GM21619 (cell line): ENCODE measurements at regions not wholly inside any gene's neighbourhood (a gene's known extent, or its start where the extent isn't known, plus 50 kb on each side); places are given as distances from the start of the nearest gene placed in this dataset.
A peak's percentile ranks its signal among the peaks of the same experiment; 100 is the strongest.
"Not testable (repeated sequence)": the region's sequence is repeated elsewhere in the genome, so short reads cannot be mapped to it uniquely, and the experiment has no call there.

Experiments used
- ATAC-seq: cut with Tn5 transposase; IDR thresholded peaks from one replicate; pipeline ENCODE4 v1.9.1; 2021; ENCODE audit not compliant: unreplicated experiment

DNA sequence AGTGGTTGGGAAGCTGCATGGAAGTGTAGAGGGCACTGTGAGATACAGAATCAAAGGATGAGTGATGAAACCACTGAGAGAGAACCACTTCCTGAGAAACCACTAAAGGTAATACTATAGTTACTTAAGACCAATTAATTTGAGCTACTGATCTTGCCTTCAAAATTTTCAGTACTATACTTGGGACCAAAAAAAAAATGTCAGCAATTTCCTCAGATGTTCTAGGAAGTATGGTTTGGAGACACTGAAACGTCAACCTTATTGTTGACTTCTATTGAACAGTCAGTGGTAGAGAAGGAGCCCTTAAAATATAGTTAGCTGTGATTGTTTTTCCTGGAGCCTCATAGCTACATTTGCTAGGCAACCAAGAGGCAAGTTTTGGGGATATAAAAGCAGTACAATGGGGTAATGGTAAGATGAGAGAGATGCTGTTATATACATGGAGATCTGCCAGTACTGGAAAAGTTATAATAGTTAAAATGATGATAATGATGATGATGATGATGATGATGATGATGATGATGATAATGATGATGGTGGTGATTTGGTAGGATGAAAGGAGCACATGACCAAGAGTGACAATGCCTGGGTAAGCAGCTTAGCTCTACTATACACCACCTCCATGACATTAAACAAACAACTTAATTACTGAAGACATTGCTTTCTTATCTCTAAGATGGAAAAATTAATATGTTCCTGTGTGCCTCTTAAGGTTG, 300.9 kb upstream of the G2E3 start:
- no peak for ATAC-seq

DNA sequence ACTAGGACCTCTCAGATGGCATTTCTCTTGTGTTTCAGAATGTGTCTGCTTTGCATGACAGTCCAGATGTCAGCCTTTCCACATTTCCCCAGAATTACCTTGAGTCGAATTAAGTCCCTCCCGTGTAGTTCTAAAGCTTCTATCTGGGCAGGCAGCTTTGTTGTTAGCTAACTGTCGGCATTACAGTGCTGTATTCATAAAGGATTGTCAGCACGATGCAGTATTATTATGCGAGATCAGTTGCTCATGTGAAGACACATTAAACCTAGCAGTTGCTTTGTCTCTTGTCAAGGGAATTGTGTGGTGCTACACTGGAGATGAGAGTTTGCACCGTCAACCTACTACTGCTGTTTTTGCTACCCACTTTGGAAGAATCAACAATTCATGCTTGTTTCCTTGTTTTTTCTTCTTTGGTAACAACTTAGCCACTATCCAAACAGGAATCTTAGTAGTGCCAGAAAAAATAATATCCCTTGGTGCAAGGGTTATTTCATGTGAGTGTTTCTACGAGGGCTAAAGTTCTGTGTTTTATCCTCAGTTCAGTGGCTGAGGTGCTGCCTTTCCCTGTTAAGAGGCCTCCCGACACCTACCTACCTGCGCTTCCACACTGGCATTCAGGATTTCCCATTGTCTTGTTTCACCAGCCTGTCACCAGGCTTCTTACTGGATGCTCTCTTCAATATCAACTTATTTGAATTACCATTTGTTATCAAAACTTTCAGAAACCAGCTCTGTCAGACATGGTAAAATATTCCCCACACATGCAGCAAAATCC, 297.9 kb upstream of the G2E3 start:
- ATAC-seq: no peak

DNA sequence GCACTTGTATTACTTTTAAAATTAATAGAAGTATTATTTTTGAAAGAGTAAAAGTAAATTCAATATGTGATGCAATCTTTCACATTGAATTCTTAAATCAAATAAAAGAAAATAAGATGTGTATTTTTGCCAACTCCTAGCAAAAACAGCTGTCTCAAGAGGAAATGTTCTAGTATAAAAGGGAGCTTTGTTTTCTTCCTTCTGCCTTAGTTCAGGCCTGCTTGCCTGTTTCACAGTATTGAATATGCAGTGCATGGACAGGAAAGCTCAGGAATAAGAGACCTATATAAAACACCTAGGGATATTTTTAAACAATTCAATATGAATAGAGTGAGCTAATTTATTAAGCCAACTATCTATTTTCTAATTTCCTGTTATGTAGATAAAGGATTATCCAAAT, 294.8 kb upstream of the G2E3 start:
- ATAC-seq: no peak

DNA sequence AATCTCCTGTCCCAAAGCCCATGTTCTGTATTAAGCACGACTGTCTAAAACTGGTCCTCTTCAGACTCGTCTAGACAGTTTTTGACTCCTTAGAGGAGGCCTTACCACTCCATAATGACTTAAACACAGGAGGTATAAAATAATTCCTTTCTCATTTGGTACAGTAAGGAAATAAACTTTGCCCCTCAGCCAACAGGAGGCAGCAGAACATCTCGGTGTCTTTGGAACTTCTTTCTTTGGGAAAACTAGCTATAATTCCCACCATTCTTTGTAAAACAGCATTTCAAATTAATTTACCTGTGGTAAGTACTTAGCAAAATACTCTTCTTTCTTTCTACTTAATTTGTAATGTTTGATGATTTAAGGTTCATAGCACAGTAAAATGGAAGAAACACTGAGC, 292.7 kb upstream of the G2E3 start:
- ATAC-seq: no peak

DNA sequence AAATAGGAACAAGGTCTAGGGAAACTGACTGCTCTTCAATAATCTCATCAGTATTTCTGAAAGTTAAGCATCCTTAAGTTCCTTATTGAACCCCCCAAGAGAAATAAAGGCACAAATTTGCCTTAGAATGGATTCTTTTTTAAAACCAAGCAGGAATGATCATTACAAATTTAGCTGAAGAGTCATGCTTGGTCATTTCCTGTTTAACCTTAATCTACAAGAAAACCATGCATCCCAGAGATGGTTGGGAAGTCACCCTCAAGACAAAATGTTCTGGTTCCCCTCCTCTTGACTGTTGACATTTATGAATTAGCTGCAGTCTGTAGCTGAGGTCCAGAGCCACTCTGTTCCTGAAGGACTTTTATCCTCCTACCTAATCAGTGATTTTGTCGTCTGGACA, 291.8 kb upstream of the G2E3 start:
- ATAC-seq: no peak

DNA sequence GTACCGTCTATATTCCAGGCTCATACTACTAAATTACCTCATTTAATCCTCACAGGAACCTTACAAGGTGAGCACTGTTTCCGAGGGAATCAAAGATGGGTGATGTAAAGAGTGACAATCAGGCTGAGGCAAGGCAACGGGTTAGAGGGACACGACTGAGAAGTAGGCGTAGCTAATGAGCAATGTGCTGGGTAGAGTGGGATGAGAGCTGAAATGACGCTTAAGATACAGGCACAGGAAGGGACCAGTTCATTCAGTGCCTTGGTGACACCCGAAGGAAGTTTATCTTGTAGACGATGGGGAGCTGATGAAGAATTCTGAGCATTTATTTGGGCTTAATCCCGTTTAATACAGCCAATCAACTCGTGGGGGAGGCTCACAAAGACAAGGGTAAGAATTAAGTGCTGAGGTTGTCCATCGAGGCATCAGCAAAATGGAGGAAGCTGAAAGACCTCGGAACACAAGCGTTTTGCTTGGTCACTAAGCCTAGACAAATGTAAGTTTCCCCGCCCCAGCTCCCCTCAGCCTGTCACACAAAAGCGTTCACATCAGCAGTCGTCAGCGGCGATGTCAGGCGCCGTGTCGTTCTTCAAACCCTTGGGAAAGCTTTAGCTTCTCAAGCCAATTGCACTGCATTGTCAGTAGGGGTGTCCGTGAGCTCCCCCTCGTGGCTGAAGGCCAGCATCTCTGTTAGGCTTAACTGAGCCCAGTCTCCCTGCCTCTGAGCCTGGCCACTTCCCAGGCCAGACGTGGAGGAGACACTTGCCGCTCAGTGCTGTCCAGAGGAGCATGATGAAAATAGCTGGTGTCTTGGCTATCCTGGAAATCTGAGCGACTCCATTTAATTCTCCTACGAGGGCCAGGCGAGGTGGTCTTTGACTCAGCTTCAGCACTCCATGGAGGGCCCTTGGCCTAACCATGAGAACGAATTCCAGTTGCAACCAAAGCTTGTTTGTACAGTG, 288.5 kb upstream of the G2E3 start:
- ATAC-seq: peak; percentile 99

DNA sequence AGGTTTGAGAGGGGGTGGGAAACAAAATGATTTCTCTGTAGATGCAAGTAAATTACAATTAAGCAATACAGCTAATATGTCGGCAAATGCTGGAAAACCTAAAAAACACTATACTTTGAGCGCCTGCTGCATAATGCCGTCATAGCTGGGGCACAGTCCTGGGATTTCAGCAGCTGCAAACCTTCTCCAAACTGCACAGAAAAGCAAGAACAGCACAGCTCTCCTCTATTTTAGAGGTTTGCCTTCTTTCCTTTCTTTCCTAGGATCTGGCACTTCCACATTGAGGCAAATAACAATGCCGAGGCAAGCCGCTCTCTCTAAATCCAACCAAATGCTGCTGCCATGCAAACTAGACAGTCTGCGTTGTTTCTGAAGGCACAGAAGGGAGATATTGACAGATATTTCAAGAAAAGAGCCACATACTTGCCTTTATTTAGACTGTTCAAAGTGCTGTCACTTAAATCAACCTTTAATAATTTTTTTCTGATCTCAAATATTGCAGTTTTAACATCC, 287.1 kb upstream of the G2E3 start:
- ATAC-seq: no peak

DNA sequence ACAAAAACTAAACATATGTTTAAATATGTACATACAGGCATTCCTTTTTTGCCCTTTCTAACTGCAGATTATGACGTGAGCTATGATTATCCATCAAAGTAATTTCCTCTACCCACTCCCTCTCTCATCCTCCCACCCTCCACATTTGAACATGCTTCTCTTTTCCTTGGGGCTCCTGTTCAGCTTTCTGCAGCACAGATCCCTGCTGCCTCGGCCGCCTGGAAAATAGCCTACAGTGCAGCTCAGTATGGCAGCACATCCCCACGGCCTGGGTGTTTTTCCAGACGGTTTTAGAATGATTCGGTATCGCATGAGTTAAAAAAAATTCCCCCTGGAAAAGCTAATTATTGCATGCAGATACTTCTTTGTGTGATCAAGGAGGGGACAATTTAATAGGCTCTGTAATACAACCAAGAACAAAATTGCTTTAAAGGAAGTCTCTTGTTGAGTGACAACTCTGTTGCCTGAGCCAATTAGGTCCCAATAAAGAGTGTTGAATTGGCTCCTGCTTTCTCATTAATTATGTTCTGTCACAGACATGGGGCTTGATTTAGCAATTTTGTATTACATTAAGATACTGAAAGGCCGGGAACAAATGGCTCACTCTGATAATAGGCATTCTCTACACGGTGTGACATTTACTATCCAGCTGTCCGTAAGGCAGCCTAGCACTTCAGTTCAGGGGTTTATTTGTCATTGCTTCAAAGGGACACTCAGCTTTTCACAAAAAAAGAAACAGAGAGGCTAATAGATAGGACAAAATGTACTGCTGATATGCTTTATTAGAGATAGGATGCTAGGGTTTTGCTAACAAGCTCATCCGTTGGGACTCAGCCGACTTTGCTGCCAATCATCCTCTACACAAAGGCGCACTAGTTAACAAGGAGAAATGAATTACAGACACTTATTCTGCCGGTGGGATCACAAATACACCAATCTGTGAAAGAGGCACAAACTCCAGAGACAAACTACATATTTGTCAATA, 285.8 kb upstream of the G2E3 start:
- no peak for ATAC-seq

DNA sequence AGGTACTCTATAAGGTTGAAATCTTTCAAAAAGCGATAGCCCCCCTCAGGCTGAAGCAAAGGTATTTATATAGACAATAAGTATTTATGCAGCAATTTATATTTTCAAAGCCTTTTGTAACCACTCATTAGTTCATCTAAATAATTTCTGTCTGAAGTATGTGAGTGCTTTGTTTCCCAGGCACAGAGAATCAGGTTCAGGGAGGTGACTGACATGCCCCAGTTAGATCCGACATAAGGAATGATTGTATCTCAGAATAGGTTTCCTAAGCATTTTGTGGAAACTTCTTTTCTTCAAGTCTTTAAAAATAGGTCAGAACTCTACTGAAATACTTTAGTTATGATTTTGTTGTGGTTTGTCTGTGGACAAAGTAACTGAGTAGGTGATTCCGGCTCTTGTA, 283.4 kb upstream of the G2E3 start:
- ATAC-seq: no peak

DNA sequence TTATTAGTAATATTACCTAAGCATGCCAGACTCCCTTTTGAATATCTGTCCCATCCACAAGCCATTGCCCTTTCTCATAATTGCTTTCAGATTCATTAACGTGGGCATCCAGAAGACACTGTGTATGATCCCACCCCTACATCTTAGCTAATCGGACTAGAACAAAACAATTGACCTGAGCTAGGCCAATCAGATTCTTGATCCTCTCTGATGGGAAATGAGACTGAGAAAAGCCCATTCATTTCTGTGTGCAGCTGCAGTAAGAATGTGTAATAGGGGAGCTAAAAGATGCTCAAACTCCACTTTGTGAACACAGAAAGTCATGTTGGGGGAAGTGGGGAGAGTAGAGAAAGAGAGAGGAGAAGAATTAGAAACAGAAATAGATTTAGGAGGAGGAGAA, 281.7 kb upstream of the G2E3 start:
- ATAC-seq: no peak

DNA sequence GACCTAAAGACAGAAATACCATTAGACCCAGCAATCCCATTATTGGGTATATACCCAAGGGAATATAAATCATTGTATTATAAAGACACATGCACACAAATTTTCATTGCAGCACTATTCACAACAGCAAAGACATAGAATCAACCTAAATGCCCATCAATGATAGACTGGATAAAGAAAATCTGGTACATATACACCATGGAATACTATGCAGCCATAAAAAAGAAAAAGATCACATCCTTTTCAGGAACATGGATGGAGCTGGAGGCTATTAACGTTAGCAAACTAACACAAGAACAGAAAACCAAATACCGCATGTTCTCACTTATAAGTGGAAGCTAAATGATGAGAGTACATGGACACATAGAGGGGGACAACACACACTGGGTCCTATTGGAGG, 280.1 kb upstream of the G2E3 start:
- not testable (repeated sequence) for ATAC-seq

DNA sequence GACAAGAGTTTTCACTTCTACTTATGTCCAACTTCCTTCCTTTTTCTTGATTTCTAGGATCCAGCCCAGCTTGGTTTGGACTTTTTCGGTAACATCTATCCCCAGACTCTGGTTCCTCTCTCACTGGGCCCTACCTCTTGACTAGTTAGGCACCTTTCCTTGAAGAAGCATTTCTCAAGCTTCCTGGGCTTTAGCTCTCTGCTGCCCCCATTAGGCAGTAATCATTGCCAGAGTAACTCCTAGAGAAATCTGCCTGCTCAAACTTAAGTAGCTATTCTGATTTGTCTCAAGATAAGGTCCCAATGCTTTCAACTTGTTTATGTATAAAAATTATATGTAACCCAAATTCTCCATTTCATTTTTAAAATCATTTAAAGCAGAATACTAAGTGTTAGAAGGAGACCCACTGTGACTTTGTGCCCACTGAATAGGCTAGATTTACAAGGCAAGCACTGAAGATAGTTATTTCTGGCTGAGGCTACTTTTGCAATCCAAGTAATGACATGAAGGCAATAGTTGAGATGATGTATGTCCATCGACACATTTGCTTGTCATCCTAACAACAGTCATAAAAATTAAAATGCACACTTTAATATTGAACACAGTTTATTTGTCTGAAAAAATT, 275.0 kb upstream of the G2E3 start:
- ATAC-seq: no peak

DNA sequence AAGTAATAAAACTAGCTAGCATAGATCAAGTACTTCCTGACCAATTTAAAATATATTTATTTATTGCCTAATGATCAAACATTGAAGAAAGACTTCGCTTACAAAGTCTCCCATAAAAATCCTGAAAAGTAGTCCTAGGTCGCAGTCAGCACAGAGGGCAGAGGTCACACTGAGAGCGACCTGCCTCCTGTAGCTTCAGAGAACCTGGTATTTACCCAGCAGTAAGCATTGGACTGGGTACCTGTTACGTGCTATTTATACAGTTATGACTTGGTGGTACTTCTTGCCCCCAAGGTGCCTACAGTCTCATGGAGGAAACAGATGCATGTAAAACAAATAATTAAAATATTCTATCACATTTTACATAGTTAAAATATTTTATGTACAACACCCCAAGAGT, 274.1 kb upstream of the G2E3 start:
- ATAC-seq: no peak

DNA sequence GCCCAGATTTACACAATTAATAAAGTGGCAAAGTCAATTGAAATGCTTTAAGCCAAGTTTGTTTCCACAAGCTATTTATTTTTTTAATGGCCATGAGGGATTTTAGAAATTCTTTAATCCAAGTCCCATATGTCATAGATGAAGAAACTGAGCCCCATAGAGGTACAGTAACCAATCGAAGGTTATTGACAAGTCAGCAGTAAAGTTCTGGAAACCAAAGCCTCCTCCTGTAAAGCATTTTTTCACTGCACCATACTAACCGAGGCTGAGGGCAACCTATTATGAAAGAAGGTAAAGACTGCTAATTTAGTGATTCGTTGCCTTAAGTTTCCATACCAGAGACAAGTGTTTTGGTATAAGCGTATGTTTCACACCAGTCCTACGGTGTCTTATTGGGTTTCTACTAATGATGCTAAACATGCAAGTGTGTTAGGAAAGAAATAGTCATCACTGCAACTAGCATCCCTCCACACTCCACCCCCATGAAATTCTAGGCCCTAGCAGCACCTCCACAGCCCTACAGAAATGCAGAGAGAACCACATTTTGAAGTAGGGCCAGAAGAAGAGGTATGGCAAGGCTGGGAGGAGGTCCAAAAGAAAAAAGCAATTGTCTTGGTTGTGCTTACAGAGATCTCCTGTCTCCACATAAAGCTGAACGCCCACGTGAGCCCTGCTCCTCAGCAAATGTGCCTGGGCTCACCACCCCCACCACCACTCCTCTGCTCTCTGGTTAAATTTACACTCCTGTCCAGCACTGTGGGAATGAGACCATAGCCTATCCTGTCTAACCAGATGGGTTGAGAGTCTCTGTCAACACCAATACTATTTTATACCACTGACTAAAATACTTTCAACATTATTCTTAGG, 271.1 kb upstream of the G2E3 start:
- no peak for ATAC-seq

DNA sequence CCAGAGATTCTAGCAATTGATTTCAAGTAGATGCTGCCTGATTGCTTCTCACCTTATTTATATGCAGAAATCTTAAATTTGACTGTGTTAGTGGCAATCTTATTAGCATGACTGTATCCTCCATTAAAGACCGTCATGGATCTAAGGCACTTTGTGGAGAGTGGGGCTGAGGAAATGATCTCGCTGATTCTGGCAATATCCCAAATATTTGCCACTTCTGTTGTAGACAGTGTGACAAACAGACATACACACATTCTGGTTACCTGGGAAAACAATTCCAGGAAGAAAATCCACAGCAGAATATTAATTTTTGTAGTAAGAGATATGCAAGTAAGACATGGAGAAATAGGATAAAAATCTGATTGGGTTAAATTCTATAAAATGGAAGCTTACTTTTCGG, 269.0 kb upstream of the G2E3 start:
- ATAC-seq: no peak

DNA sequence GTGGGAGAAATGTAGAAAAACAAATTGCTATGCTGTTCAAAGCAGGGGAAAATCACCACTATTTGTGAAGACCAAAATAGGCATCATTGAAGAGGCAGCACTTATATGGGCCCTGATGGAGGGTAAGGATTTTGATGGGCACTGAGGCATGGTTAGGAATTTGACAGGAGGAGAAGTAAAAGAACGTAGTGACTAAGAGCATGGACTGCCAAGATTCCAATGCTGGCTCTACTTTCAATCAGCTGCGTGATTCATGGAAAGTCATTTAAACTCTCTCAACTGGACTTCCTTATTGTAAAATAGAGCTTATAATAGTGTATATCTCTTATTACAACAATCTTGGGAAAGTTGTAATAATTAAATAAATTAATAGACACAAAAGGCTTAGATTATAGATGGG, 267.7 kb upstream of the G2E3 start:
- no peak for ATAC-seq

DNA sequence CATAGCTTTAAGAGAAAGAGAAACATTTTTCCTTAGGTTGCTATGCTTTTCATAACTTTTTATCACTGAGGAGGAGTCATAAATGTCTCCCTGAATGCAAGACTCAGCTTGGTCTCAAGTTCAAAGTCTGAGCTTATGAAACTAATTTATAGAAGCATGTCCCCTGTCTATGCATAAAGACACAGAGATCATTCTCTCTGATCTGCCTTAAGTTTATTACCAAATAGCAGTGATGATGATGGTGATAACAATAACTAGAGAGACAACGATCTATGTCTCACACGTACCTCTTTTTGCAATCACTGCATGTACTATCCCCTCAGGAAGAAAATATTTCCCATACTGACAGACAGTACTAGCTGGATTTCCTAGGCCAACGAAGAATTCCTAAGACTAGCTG, 266.4 kb upstream of the G2E3 start:
- ATAC-seq: no peak

DNA sequence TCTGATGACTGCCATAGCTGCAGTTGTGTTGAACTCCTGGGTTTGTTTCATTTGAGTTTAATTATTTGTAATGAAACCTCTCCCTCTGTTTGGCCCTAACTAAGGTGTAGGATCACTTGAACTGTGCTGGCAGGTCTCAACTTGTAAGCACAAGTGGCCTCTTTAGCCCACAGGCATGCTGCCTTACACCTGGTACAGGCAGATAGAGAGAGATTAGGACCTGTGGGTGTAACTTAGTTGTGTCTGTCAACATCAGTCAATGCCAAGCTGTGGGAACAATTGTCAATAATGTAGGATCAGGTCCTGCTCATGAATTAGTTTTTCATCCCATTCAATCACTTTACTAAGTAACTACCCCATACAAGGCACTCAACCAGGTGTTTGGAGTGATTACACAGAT, 263.0 kb upstream of the G2E3 start:
- no peak for ATAC-seq

DNA sequence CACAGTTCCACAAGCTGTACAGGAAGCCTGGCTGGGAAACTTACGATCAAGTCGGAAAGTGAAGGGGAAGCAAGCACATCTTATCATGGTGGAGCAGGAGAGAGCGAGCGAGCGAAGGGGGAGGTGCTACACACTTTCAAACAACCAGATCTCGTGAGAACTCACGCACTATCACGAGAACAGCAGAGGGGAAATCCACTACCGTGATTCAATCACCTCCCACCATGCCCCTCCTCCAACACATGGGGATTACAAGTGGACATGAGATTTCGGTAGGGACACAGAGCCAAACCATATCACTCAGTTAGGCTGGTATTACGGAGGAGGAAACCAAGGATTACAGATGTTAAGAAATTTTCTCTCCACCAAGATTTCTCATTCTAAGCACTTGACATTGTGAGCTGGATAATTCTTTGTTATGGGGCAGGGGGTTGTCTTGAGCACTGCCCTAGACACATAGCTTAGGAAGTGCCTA, 262.0 kb upstream of the G2E3 start:
- no peak for ATAC-seq
